ENCODE measurements at regions not wholly inside any gene's neighbourhood (a gene's known extent, or its start where the extent isn't known, plus 50 kb on each side); places are given as distances from the start of the nearest gene placed in this dataset.

- TF ChIP-seq, protein P1, sequence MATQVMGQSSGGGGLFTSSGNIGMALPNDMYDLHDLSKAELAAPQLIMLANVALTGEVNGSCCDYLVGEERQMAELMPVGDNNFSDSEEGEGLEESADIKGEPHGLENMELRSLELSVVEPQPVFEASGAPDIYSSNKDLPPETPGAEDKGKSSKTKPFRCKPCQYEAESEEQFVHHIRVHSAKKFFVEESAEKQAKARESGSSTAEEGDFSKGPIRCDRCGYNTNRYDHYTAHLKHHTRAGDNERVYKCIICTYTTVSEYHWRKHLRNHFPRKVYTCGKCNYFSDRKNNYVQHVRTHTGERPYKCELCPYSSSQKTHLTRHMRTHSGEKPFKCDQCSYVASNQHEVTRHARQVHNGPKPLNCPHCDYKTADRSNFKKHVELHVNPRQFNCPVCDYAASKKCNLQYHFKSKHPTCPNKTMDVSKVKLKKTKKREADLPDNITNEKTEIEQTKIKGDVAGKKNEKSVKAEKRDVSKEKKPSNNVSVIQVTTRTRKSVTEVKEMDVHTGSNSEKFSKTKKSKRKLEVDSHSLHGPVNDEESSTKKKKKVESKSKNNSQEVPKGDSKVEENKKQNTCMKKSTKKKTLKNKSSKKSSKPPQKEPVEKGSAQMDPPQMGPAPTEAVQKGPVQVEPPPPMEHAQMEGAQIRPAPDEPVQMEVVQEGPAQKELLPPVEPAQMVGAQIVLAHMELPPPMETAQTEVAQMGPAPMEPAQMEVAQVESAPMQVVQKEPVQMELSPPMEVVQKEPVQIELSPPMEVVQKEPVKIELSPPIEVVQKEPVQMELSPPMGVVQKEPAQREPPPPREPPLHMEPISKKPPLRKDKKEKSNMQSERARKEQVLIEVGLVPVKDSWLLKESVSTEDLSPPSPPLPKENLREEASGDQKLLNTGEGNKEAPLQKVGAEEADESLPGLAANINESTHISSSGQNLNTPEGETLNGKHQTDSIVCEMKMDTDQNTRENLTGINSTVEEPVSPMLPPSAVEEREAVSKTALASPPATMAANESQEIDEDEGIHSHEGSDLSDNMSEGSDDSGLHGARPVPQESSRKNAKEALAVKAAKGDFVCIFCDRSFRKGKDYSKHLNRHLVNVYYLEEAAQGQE (IDR thresholded peaks at IDR 0.05; ENCODE audit: low read depth) = no peak
- TF ChIP-seq CREB1 (IDR thresholded peaks at IDR 0.05; ENCODE audit: low read depth) (no peak), ZBTB7A (IDR thresholded peaks at IDR 0.05; ENCODE audit: low read depth) (no peak), MAX (IDR thresholded peaks at IDR 0.05) (no peak), YY1 (IDR thresholded peaks at IDR 0.05; ENCODE audit: low read depth) (no peak), EP300 (IDR thresholded peaks at IDR 0.05; ENCODE audit: borderline replicate concordance) (no peak), RAD21 (IDR thresholded peaks at IDR 0.05; ENCODE audit: low read depth) (no peak), EGR1 (IDR thresholded peaks at IDR 0.05) (no peak), USF1 (IDR thresholded peaks at IDR 0.05) (no peak), TAF1 (IDR thresholded peaks at IDR 0.05; ENCODE audit: low read depth) (no peak), CEBPB (IDR thresholded peaks at IDR 0.05) (no peak), NFIC (IDR thresholded peaks at IDR 0.05) (no peak)
These were observed 618.0 kb downstream of the NPHP4 start for GRCh38 chr1:5374192-5374591.

Measured in Ishikawa (cell line).